Activated naive CD8-positive, alpha-beta T cell treated with anti-CD3 and anti-CD28 coated beads for 36 hours (primary cell): ENCODE measurements at regions not wholly inside any gene's neighbourhood (a gene's known extent, or its start where the extent isn't known, plus 50 kb on each side); places are given as distances from the start of the nearest gene placed in this dataset.

Experiments
- DNase-seq: peaks from one replicate; pipeline ENCODE4 v3.0.0; 2021
- H3K27ac Mint-ChIP-seq: one replicate; pipeline ENCODE4 v1.8.0; 2022; ENCODE audit warnings: mild to moderate bottlenecking, moderate library complexity, mixed read lengths
- H3K27me3 Mint-ChIP-seq: one replicate; pipeline ENCODE4 v1.8.0; 2022; ENCODE audit warnings: mild to moderate bottlenecking, mixed read lengths
- H3K36me3 Mint-ChIP-seq: one replicate; pipeline ENCODE4 v1.8.0; 2021; ENCODE audit warnings: mild to moderate bottlenecking, mixed read lengths
- H3K4me1 Mint-ChIP-seq: one replicate; pipeline ENCODE4 v1.8.0; 2021; ENCODE audit warnings: mixed read lengths
- H3K4me3 Mint-ChIP-seq: one replicate; pipeline ENCODE4 v1.8.0; 2022; ENCODE audit warnings: mild to moderate bottlenecking, moderate library complexity, mixed read lengths
- H3K9me3 Mint-ChIP-seq: one replicate; pipeline ENCODE4 v1.8.0; 2022; ENCODE audit warnings: mixed read lengths

DNA sequence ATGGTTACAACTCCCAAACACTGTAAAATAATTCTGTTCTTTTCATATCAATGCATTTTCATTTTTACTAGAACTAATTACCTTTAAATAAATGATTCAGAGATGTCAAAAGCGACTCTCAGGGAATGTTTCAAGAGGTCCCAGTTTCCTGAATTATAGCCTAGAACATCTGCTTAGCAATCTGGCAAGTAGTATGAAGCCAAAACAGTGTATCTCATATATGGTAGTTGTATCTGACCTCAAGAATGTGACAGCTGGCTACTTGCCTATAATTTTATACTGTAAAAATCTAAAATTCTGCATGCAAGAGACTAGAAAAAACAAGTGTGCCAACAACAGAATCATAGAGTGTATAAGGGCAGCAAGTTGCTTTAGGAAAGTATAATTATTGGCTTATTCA, 187.7 kb upstream of the POU5F2 start:
- peaks cover 2% of the 10 kb centered on the region for H3K9me3 Mint-ChIP-seq

DNA sequence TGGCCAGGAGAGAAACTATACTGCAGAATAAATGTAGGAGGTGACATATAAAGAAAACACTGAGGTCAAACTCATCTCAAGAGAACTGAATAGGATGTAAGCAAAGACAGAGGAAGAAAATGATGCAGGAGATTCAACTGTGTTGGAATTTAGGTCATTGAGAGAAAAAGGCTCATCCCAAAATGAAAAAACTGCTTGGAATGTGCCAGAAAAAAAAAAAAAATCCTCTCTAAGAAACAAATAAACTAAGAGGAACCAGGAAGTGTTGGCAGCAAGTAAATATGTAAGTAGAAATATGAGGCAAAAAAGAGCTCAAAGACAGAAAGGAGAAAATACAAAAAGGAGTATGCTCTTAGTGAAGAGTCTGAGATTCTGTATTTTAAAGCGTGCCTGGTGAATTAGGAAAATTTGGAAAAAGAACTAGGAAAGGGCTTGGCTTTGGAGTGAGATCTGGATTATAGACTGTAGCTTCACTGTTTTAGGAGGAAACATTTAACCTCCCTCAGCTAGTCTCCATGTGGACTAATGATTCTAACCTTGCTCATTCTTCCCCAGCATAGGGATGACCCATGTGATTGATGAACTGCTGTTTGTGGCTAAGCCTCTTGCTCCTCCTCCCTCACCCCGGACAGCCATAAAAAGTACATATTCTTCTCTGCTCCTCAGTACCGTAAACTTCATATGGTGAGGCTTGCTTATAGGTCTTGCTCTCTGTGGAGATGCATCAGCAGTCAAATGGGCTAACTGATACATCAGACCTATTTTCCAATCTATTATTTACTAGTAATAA, 185.6 kb upstream of the POU5F2 start:
- no peaks in the 10 kb centered on the region for H3K9me3 Mint-ChIP-seq
- H3K4me1 Mint-ChIP-seq: peaks cover 3% of the 10 kb centered on the region
- H3K27ac Mint-ChIP-seq: no peak overlapping the region
- peaks cover 5% of the 10 kb centered on the region for H3K36me3 Mint-ChIP-seq
- DNase-seq: no peak
- no peak overlapping the region for H3K4me3 Mint-ChIP-seq
- H3K27me3 Mint-ChIP-seq: no peaks in the 10 kb centered on the region

More for the DNA sequence above, 187.7 kb upstream of the POU5F2 start:
- no peak for DNase-seq
- Mint-ChIP-seq H3K36me3 (peaks cover 14% of the 10 kb centered on the region), H3K4me3 (no peak overlapping the region), H3K27ac (no peak overlapping the region), H3K4me1 (peaks cover 3% of the 10 kb centered on the region), H3K27me3 (no peaks in the 10 kb centered on the region)

DNA sequence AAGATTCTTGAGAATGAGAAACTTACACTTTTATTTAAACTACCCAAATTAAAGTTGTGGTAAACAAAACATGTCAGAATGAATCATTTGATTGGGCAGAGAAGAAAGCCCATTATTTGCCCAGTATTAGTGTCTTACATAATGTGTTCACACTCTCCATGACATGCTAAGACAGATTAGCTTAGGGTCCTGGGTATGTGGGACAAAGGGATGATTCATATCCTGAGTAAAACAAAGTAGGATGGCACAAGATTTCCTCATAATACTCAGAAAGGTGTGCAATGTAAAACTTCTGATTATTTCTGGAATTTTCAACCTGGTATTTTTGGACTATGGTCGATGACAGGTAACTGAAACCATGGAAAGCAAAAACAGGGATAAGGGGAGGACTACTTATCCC, 183.9 kb upstream of the POU5F2 start:
- H3K9me3 Mint-ChIP-seq: no peaks in the 10 kb centered on the region
- H3K4me1 Mint-ChIP-seq: peaks cover 3% of the 10 kb centered on the region
- H3K27me3 Mint-ChIP-seq: no peaks in the 10 kb centered on the region
- H3K27ac Mint-ChIP-seq: no peak overlapping the region
- DNase-seq: no peak
- peaks cover 8% of the 10 kb centered on the region for H3K36me3 Mint-ChIP-seq
- no peak overlapping the region for H3K4me3 Mint-ChIP-seq

DNA sequence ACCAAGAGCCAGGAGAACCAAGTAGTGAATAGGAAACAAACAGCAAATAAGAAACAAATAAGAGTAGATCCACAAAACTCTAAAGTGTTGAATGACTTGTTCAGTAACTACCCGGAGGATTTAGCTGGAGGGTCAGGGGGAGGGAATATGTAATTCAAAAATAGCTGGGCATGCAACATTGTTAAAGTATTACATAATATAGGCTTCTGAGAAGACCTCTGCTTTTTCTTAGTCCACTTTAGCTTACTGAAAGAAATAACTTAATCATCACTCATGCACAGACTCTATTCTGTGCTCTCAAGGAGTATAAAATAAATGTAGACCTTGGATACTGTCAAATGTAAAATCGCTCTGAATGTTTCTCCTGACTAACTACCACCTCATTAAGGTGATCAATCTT, 183.2 kb upstream of the POU5F2 start:
- Mint-ChIP-seq H3K4me1 (peaks cover 3% of the 10 kb centered on the region), H3K9me3 (no peaks in the 10 kb centered on the region), H3K27me3 (no peaks in the 10 kb centered on the region), H3K36me3 (peaks cover 8% of the 10 kb centered on the region), H3K27ac (no peak overlapping the region), H3K4me3 (no peak overlapping the region)
- no peak for DNase-seq

DNA sequence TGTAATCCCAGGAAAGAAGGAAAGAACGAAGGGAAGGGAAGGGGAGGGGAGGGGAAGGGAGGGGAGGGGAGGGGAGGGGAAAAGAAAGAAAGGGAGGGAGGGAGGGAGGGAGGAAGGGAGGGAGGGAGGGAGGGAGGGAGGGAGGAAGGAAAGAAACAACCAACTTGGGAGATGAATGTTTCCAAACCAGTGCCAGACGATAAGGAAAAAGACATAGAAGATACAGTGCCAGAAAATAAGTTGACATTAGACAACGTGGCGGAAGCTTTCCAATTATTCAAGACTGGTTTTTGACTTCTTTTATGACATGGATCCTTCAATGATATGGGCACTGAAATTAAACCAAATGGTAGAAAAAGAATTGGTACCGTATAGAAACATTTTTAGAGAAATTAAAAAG, 181.2 kb upstream of the POU5F2 start:
- Mint-ChIP-seq H3K4me3 (no peak overlapping the region), H3K36me3 (peaks cover 7% of the 10 kb centered on the region)

DNA sequence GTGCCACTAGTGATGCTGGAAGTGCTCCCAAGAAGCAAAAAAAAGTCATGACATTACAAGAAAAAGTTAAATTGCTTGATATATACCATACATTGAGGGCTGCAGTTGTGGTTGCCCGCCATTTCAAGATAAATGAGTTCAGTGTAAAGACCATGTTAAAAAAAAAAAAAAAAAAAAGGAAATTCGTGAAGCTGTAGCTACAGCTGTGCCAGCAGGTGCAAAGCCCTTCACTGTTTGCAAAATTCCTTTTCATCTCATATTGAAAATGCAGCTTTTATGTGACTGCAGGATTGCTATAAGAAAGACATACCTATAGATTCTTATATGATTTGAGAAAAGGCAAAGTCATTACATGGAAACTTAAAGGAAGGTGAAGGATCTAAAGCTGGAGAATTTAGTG, 179.6 kb upstream of the POU5F2 start:
- no peak overlapping the region for H3K4me3 Mint-ChIP-seq
- H3K27ac Mint-ChIP-seq: no peak overlapping the region
- H3K9me3 Mint-ChIP-seq: no peaks in the 10 kb centered on the region
- DNase-seq: no peak
- peaks cover 6% of the 10 kb centered on the region for H3K36me3 Mint-ChIP-seq
- no peaks in the 10 kb centered on the region for H3K27me3 Mint-ChIP-seq
- peaks cover 3% of the 10 kb centered on the region for H3K4me1 Mint-ChIP-seq

More for the DNA sequence above, 181.2 kb upstream of the POU5F2 start:
- H3K9me3 Mint-ChIP-seq: no peaks in the 10 kb centered on the region
- DNase-seq: no peak
- peaks cover 3% of the 10 kb centered on the region for H3K4me1 Mint-ChIP-seq
- no peaks in the 10 kb centered on the region for H3K27me3 Mint-ChIP-seq
- H3K27ac Mint-ChIP-seq: no peak overlapping the region

DNA sequence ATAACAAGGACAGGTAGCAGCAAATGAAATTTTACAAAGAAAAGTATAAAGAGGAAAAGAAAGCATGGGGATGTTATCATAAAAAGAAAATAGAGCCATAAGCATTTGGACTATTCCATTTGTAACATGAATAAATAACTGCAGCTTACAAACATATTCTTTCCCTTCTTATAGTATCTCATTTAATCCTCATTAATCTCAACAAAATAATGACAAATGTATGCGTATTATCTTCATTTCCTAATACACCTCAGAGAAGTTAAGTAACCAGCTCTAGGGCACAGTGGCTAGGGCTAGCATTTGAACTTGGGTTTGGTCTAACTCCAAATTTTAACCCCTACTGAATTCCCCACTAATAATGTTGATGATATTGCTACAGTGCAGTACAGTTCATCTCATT, 175.5 kb upstream of the POU5F2 start:
- H3K4me1 Mint-ChIP-seq: no peaks in the 10 kb centered on the region

DNA sequence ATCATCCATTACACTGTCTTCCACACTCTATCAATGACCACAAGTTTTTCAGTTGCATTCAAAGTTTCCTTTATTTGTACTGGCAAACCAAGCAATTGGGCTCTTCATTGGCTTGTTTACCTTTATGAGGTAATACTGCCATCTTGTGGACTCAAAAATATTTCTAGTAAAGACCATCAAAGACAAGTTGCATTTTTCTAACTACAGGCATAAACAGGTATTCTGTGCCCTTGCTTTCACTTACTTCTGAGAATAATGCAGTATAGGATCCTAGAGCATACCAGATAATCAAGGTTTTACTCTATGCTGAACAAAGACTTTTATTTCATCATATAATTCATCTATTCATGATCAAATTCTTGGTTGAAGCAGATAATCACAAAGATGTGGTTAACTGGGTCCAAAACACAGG, 173.7 kb upstream of the POU5F2 start:
- Mint-ChIP-seq H3K36me3 (no peaks in the 10 kb centered on the region), H3K9me3 (no peaks in the 10 kb centered on the region), H3K4me3 (no peak overlapping the region), H3K4me1 (no peaks in the 10 kb centered on the region), H3K27ac (no peak overlapping the region), H3K27me3 (no peaks in the 10 kb centered on the region)
- DNase-seq: no peak

More for the DNA sequence above, 175.5 kb upstream of the POU5F2 start:
- H3K4me3 Mint-ChIP-seq: no peak overlapping the region
- DNase-seq: no peak
- no peaks in the 10 kb centered on the region for H3K27me3 Mint-ChIP-seq
- no peak overlapping the region for H3K27ac Mint-ChIP-seq
- no peaks in the 10 kb centered on the region for H3K9me3 Mint-ChIP-seq
- H3K36me3 Mint-ChIP-seq: peaks cover 1% of the 10 kb centered on the region

DNA sequence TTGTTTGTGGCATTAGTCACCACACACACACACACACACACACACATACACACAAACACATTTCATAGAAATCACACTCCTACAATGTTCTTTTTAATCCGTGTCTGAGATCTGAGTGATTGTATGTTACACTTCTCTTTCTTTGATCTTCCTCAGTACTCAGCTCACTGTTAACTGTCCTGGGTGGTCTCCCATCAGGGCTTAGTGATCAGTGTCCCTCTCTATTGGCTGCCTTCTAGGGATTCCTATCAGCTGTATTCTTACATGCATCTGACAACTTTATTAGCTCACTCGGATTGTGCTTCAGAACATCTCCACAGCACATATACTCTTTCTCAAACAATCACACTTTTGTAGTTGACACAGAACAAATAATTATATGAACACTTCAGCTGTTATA, 170.2 kb upstream of the POU5F2 start:
- no peak overlapping the region for H3K4me3 Mint-ChIP-seq
- no peaks in the 10 kb centered on the region for H3K27me3 Mint-ChIP-seq
- no peaks in the 10 kb centered on the region for H3K4me1 Mint-ChIP-seq
- H3K36me3 Mint-ChIP-seq: no peaks in the 10 kb centered on the region
- no peak for DNase-seq
- H3K27ac Mint-ChIP-seq: no peak overlapping the region
- no peaks in the 10 kb centered on the region for H3K9me3 Mint-ChIP-seq

DNA sequence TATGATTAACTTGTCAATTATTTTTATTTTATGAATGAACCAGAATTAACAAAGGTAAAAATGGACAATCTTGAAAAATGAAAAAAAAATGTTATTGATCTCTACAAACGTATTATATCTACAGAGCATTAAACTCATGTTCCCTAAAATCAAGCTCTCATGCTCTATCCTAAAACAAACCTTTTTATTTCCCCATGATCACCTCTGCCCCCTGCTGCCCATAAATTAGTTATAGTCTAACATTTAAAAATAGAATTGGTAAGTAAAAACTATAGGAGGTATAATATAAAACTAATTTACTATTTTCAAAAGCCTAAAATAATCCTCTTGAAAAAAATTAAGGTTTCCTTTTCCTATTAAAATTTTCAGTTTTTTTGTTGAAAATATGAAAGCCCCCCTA, 168.0 kb upstream of the POU5F2 start:
- Mint-ChIP-seq H3K27me3 (no peaks in the 10 kb centered on the region), H3K4me3 (no peak overlapping the region), H3K36me3 (no peaks in the 10 kb centered on the region), H3K27ac (no peak overlapping the region), H3K9me3 (no peaks in the 10 kb centered on the region), H3K4me1 (no peaks in the 10 kb centered on the region)
- no peak for DNase-seq

DNA sequence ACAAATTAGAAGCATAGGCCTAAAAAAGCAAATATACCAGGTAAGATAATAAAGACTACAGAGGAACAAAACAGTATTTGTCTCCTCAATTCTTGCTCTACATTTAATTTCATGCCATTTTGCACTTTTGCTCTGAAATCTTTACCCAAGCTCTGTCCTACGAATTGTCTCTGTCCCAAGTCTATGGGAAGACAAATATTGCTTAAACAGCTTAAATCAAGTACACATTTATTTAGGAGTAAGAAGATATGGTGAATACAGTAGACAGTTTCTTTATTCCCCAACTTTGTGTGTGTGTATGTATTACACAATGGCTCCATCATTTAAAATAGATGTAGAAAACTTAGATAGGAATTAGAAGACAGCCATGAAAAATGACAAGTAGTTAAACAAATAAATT, 163.5 kb upstream of the POU5F2 start:
- Mint-ChIP-seq H3K27me3 (no peaks in the 10 kb centered on the region), H3K27ac (no peak overlapping the region), H3K9me3 (no peaks in the 10 kb centered on the region), H3K36me3 (no peaks in the 10 kb centered on the region), H3K4me1 (no peaks in the 10 kb centered on the region), H3K4me3 (no peak overlapping the region)
- DNase-seq: no peak

DNA sequence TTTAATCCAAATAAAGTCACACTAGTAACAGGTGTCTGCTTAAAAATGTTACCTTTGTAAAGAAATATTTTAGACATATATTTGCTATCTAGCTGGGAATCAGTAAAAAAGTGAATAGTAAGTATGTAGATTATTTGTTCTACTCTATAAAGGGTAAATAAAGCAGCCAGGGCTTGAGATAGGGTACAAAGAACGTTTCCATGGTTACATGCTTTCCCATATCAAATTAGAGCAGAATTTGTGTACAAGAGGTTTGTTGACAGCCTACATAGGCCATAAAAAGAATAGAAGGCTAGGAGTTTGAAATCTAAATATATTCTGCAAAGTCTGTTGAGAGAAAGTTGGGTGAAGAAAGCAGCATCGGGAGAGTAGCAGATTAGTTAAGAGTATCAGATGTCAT, 160.9 kb upstream of the POU5F2 start:
- Mint-ChIP-seq H3K4me3 (no peak overlapping the region), H3K27ac (no peak overlapping the region), H3K4me1 (no peaks in the 10 kb centered on the region), H3K9me3 (no peaks in the 10 kb centered on the region), H3K27me3 (no peaks in the 10 kb centered on the region), H3K36me3 (no peaks in the 10 kb centered on the region)
- no peak for DNase-seq

DNA sequence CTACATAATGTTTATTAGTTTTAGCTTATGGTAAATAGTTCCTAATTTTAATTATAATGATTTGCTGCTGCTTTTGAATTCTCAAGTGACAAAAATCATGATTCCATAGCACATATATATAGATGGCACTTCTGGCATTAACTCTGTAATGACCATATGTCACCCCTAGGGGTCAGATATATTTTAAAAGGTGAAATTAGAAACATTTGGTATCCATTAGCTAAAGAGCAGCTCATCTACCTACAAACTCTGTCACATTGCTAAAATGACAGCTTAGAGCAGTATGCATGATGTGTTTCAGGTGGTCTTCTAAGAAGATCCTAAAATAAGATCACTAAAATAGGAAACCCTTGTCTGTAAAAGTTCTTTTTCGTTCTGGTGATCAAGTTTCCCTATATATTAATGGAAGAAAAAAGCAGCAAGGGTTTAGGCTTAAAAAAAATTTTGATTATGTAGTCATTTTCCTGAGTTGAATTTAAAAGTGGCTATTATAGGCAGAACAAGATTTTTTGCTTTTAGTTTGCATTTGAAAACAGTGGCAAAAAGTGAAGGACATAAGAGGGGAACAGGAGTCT, 157.7 kb upstream of the POU5F2 start:
- Mint-ChIP-seq H3K27me3 (no peaks in the 10 kb centered on the region), H3K36me3 (peaks cover 2% of the 10 kb centered on the region), H3K27ac (no peak overlapping the region), H3K4me3 (no peak overlapping the region), H3K4me1 (no peaks in the 10 kb centered on the region), H3K9me3 (no peaks in the 10 kb centered on the region)
- DNase-seq: no peak

DNA sequence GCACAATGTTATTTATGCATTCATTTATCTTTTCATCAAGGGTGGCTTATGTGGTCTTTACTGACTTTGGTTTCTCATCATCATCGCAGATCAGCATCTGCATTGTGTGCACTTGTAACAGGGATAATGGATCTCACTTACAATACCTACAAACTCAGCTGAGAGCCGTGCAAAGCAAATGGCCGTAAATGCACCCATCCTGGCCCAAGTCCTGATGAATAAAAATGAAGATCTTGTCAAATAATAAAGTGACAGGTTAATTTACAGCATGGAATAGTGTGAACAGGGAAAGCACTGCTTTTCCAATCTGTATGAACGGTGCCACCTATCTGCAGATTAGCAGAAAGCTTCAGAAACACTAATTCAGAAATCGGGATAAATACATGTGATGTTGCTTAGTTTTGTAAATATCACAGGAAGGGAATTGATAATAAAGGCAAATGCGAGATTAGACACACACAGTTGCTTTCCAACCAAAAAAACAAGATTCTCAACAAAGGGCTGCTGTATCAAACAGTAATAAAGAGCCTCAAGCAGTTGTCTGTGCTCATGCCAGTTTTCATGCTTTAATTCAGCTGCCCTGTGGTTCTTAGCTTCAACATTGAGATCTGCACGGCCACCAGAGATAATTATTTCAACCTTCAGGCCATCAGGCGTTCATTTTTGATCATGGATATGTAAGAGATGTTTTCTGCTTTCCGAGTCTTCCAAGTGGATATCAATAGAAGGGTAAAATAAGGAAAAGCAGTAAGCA, 153.4 kb upstream of the POU5F2 start:
- H3K27ac Mint-ChIP-seq: no peak overlapping the region
- peaks cover 2% of the 10 kb centered on the region for H3K36me3 Mint-ChIP-seq
- DNase-seq: no peak
- H3K4me1 Mint-ChIP-seq: no peaks in the 10 kb centered on the region
- H3K9me3 Mint-ChIP-seq: no peaks in the 10 kb centered on the region
- H3K27me3 Mint-ChIP-seq: no peaks in the 10 kb centered on the region
- H3K4me3 Mint-ChIP-seq: no peak overlapping the region

DNA sequence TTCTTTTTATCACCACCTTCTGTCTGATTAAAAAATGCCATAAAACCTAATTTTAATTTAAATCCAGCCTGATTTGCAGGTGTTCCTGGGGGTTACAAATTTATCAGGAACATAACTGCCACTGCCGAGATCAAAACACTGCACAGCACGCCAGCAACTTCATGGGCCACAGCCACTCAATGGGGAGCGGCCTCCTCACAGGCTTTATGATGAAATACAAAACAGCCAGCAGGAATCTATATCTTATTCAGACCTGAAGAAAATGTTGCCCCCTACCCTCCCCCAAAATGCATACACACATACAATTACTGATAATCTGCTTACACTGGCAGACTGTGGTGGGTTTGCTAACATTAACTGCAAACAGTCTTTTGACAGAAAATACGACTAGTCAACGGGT, 151.7 kb upstream of the POU5F2 start:
- Mint-ChIP-seq H3K27ac (no peak overlapping the region), H3K4me3 (no peak overlapping the region), H3K27me3 (no peaks in the 10 kb centered on the region), H3K4me1 (no peaks in the 10 kb centered on the region), H3K36me3 (peaks cover 2% of the 10 kb centered on the region), H3K9me3 (no peaks in the 10 kb centered on the region)
- DNase-seq: no peak
